Tibial nerve (tissue), 4 donors: ENCODE measurements at regions not wholly inside any gene's neighbourhood (a gene's known extent, or its start where the extent isn't known, plus 50 kb on each side); places are given as distances from the start of the nearest gene placed in this dataset.

Source experiments
- DNase-seq, 2 donors: peaks; one replicate each; pipeline ENCODE4 v3.0.0-alpha.2; 2019; ENCODE audit warnings: low spot score in 2 of 2
- H3K27ac ChIP-seq, 4 donors: fragments of 200-600 bp; sonication (generic) in 3 of 4; one replicate each; pipeline ENCODE4 v1.5.1; 2017 to 2019; ENCODE audit warnings: mild to moderate bottlenecking in 1 of 4
- H3K27me3 ChIP-seq, 2 donors: fragments of 200-600 bp; sonication (generic) in 1 of 2; one replicate each; pipeline versions ENCODE4 v1.5.1 to v1.6.0; 2017 to 2019
- H3K36me3 ChIP-seq, 3 donors: fragments of 200-600 bp; sonication (generic); one replicate each; pipeline ENCODE4 v1.5.1; 2018 to 2019
- H3K4me1 ChIP-seq, 4 donors: fragments of 200-600 bp; sonication (generic) in 3 of 4; one replicate each; pipeline ENCODE4 v1.5.1; 2017 to 2019
- H3K4me3 ChIP-seq, 4 donors: fragments of 200-600 bp; sonication (generic) in 3 of 4; one replicate each; pipeline ENCODE4 v1.5.1; 2017 to 2019; ENCODE audit warnings: mild to moderate bottlenecking in 1 of 4, moderate library complexity in 1 of 4
- H3K9me3 ChIP-seq, 4 donors: fragments of 200-600 bp; sonication (generic) in 3 of 4; one replicate each; pipeline ENCODE4 v1.5.1; 2017 to 2019
- CTCF ChIP-seq, 5 experiments: fragments of 200-600 bp in 3 of 5; fragments of 450-650 bp in 2 of 5; sonication (generic) in 3 of 5; IDR thresholded peaks; one replicate each; pipeline ENCODE4 v1.5.1; 2016 to 2019; ENCODE audit warnings: antibody characterized with exemption in 5 of 5, mild to moderate bottlenecking in 3 of 5, moderate library complexity in 2 of 5
- EP300 ChIP-seq, 2 donors: sonication (generic); formaldehyde crosslinking; IDR thresholded peaks; one replicate each; pipeline ENCODE4 v1.6.1; 2017; ENCODE audit warnings: antibody characterized with exemption in 2 of 2, mild to moderate bottlenecking in 1 of 2
- POLR2A ChIP-seq, 2 donors: fragments of 450-650 bp; IDR thresholded peaks; one replicate each; pipeline ENCODE4 v1.6.1; 2017; ENCODE audit warnings: antibody characterized with exemption in 2 of 2, mild to moderate bottlenecking in 2 of 2, moderate library complexity in 2 of 2
- WGBS, 2 donors: methylation state at CpG; one replicate each; pipeline ENCODE4 v1.1.5; 2018; 5-methylcytosine and 5-hydroxymethylcytosine counted together

- DNase-seq, result no peak
- Histone ChIP-seq H3K4me3 (no peak overlapping the region), H3K27ac (no peak overlapping the region), H3K4me1 (no peaks in the 10 kb centered on the region), H3K36me3 (no peaks in the 10 kb centered on the region), H3K27me3 (no peaks in the 10 kb centered on the region), H3K9me3 (peaks cover 0 to 8% (median 2%) of the 10 kb centered on the region in 4 donors)
- TF ChIP-seq EP300 (IDR thresholded peaks at IDR 0.05) (no peak), POLR2A (IDR thresholded peaks at IDR 0.05) (no peak), CTCF (IDR thresholded peaks at IDR 0.05) (no peak)
Observed at GRCh38 chr17:14902803-14903202, 362.3 kb downstream of the PMP22 start.

- DNase-seq, result no peak
- no peaks in the 10 kb centered on the region for H3K27me3 ChIP-seq
- H3K4me3 ChIP-seq, result no peak overlapping the region
- WGBS, 2 donors, result 81 to 85% methylated on average over 3 of the region's 3 CpGs
- TF ChIP-seq CTCF (IDR thresholded peaks at IDR 0.05), result no peak
- no peak for TF ChIP-seq POLR2A (IDR thresholded peaks at IDR 0.05)
- TF ChIP-seq EP300 (IDR thresholded peaks at IDR 0.05), result no peak
- H3K36me3 ChIP-seq, result no peaks in the 10 kb centered on the region
- H3K27ac ChIP-seq, result no peak overlapping the region
- H3K9me3 ChIP-seq, result peaks cover 0 to 13% (median 2%) of the 10 kb centered on the region in 4 donors
- no peaks in the 10 kb centered on the region for H3K4me1 ChIP-seq
Observed at GRCh38 chr17:14902297-14902696, 362.8 kb downstream of the PMP22 start.

GRCh38 chr17:14901376-14901775 lies 363.8 kb downstream of the PMP22 start:
- H3K4me3 ChIP-seq, result no peak overlapping the region
- WGBS, 2 donors, result 93 to 96% methylated on average over 2 of the region's 2 CpGs
- no peaks in the 10 kb centered on the region for H3K4me1 ChIP-seq
- H3K9me3 ChIP-seq, result peaks cover 0 to 14% (median 3%) of the 10 kb centered on the region in 4 donors
- TF ChIP-seq CTCF (IDR thresholded peaks at IDR 0.05), result no peak
- no peak for TF ChIP-seq EP300 (IDR thresholded peaks at IDR 0.05)
- no peak for TF ChIP-seq POLR2A (IDR thresholded peaks at IDR 0.05)
- DNase-seq, result no peak
- no peak overlapping the region for H3K27ac ChIP-seq
- no peaks in the 10 kb centered on the region for H3K27me3 ChIP-seq
- H3K36me3 ChIP-seq, result no peaks in the 10 kb centered on the region

- H3K36me3 ChIP-seq, result no peaks in the 10 kb centered on the region
- no peaks in the 10 kb centered on the region for H3K4me1 ChIP-seq
- no peak for TF ChIP-seq CTCF (IDR thresholded peaks at IDR 0.05)
- TF ChIP-seq POLR2A (IDR thresholded peaks at IDR 0.05), result no peak
- no peak for TF ChIP-seq EP300 (IDR thresholded peaks at IDR 0.05)
- H3K27me3 ChIP-seq, result no peaks in the 10 kb centered on the region
- DNase-seq, result no peak
- peaks cover 0 to 35% (median 6%) of the 10 kb centered on the region in 4 donors for H3K9me3 ChIP-seq
- WGBS, 2 donors, result 95 to 100% methylated on average over 2 of the region's 2 CpGs
- no peak overlapping the region for H3K27ac ChIP-seq
- no peak overlapping the region for H3K4me3 ChIP-seq
Observed at GRCh38 chr17:14886200-14886739, 378.9 kb downstream of the PMP22 start.

- no peaks in the 10 kb centered on the region for H3K4me1 ChIP-seq
- no peaks in the 10 kb centered on the region for H3K36me3 ChIP-seq
- H3K27ac ChIP-seq, result no peak overlapping the region
- H3K27me3 ChIP-seq, result no peaks in the 10 kb centered on the region
- H3K9me3 ChIP-seq, result peaks cover 0 to 27% (median 2%) of the 10 kb centered on the region in 4 donors
- H3K4me3 ChIP-seq, result no peak overlapping the region
- DNase-seq, result no peak
- TF ChIP-seq POLR2A (IDR thresholded peaks at IDR 0.05) (no peak), EP300 (IDR thresholded peaks at IDR 0.05) (no peak), CTCF (IDR thresholded peaks at IDR 0.05) (no peak)
Observed at GRCh38 chr17:14882131-14882530, 383.0 kb downstream of the PMP22 start.
